Transverse colon (tissue), 4 donors: ENCODE measurements at regions not wholly inside any gene's neighbourhood (a gene's known extent, or its start where the extent isn't known, plus 50 kb on each side); places are given as distances from the start of the nearest gene placed in this dataset.

Experiments used
- DNase-seq: peaks from one replicate; pipeline ENCODE4 v3.0.0-alpha.2; 2019
- H3K27ac ChIP-seq, 4 donors: fragments of 200-600 bp; sonication (generic); 2 replicates each; pipeline ENCODE4 v1.5.1; 2016 to 2018; ENCODE audit warnings: inconsistent platforms in 4 of 4
- H3K27me3 ChIP-seq: fragments of 200-600 bp; sonication (generic); 2 replicates; pipeline ENCODE4 v1.5.1; 2017; ENCODE audit warnings: inconsistent platforms
- H3K36me3 ChIP-seq, 4 donors: fragments of 200-600 bp; sonication (generic); 2 replicates each; pipeline ENCODE4 v1.5.1; 2017 to 2019; ENCODE audit warnings: inconsistent platforms in 4 of 4
- H3K4me1 ChIP-seq, 4 donors: fragments of 200-600 bp; sonication (generic); 2 replicates each; pipeline ENCODE4 v1.5.1; 2017 to 2020; ENCODE audit warnings: inconsistent platforms in 4 of 4
- H3K4me3 ChIP-seq, 4 donors: fragments of 200-600 bp; sonication (generic); 1 replicate in 1 of 4; 2 replicates in 3 of 4; pipeline versions ENCODE4 v1.5.1 to v1.6.1; 2017 to 2019; ENCODE audit warnings: inconsistent platforms in 4 of 4
- H3K9me3 ChIP-seq, 2 donors: fragments of 200-600 bp; sonication (generic); 2 replicates each; pipeline ENCODE4 v1.5.1; 2017 to 2019; ENCODE audit warnings: inconsistent platforms in 2 of 2
- EP300 ChIP-seq: sonication (generic); formaldehyde crosslinking; IDR thresholded peaks from one replicate; pipeline ENCODE4 v1.6.1; 2017; ENCODE audit warnings: antibody characterized with exemption, low read depth
- POLR2A ChIP-seq: fragments of 450-650 bp; IDR thresholded peaks from one replicate; pipeline ENCODE4 v1.6.1; 2016; ENCODE audit warnings: antibody characterized with exemption, mild to moderate bottlenecking, moderate library complexity
- POLR2AphosphoS5 ChIP-seq, 3 donors: sonication (generic); formaldehyde crosslinking; IDR thresholded peaks; one replicate each; pipeline ENCODE4 v1.6.1; 2016; ENCODE audit warnings: antibody characterized with exemption in 3 of 3
- WGBS, 2 donors: methylation state at CpG; one replicate each; pipeline ENCODE4 v1.1.5; 2018; ENCODE audit warnings: low coverage in 1 of 2; 5-methylcytosine and 5-hydroxymethylcytosine counted together
- in situ Hi-C, 4 donors: fragments of 200-750 bp; cut with MboI; loops; one replicate each; pipeline versions ENCODE4 v1.15.0 to v1.15.1; 2017; ENCODE audit warnings: low sequenced_read_pairs in 3 of 4, low pct_ligation_motif_present in 1 of 4, low pct_unique_long_range_greater_than_20kb in 1 of 4
- intact Hi-C: fragments of 100-400 bp; cut with DNase I; formaldehyde crosslinking; loops from one replicate; pipeline ENCODE4 v1.15.1; 2023; ENCODE audit warnings: low total_unique reads
- TF ChIP-seq, protein P1 (sequence below), 5 experiments: fragments of 200-600 bp in 3 of 5; fragments of 450-650 bp in 2 of 5; sonication (generic) in 3 of 5; IDR thresholded peaks; 1 replicate in 2 of 5; 2 replicates in 3 of 5; pipeline ENCODE4 v1.5.1; 2016 to 2017; ENCODE audit warnings: antibody characterized with exemption in 5 of 5, inconsistent platforms in 3 of 5, mild to moderate bottlenecking in 2 of 5, moderate library complexity in 1 of 5

DNA sequence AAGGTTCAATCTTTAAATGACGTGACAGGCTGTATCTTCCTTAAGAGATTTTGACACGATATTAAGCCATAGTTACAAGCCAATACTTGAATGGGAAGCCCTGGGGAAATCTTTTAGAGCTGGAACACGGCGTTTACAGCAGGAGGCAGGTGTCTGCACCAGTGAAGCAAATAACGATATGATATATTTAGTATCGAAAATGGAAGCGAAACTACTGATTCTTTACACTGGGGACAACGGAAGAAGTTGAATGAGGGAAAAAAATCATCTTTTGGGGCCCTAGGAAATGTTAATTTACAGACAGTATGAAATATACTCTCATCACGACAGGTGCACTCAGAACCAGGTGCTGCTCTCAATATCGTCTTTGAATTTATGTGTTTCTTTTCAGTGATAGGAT is 793.9 kb upstream of the PCDH20 start:
- DNase-seq: peak; percentile 8
- in situ Hi-C loops: no loop called here

DNA sequence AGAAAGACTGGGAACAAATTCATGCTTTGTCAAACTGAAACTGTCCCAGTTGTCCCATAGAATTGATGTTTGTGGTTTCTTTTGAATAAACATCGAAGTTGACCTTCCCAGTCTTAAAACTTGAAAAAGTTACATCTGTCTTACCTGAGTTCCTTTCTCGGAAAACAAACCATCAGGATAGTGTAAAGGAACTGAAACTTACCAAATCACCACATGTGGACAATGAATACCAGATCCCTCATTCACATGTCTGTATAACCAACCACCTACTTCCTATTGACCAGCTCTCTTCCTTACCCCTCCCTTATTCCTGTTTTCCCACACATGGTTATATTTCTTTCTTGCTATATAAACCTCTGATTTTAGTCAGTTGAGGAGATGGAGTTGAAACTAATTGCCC is 791.7 kb upstream of the PCDH20 start:
- intact Hi-C loops: no loop called here
- no peaks in the 10 kb centered on the region for H3K36me3 ChIP-seq
- no peak overlapping the region for H3K27ac ChIP-seq
- in situ Hi-C loops: no loop called here
- no peak for DNase-seq
- H3K27me3 ChIP-seq: no peaks in the 10 kb centered on the region
- WGBS, 2 donors: 38 to 73% methylated on average over 1 to 2 of the region's 2 CpGs
- H3K9me3 ChIP-seq: no peaks in the 10 kb centered on the region
- H3K4me3 ChIP-seq: no peak overlapping the region
- TF ChIP-seq POLR2A: no peak
- TF ChIP-seq POLR2AphosphoS5 (IDR thresholded peaks at IDR 0.05): no peak
- TF ChIP-seq, protein P1, sequence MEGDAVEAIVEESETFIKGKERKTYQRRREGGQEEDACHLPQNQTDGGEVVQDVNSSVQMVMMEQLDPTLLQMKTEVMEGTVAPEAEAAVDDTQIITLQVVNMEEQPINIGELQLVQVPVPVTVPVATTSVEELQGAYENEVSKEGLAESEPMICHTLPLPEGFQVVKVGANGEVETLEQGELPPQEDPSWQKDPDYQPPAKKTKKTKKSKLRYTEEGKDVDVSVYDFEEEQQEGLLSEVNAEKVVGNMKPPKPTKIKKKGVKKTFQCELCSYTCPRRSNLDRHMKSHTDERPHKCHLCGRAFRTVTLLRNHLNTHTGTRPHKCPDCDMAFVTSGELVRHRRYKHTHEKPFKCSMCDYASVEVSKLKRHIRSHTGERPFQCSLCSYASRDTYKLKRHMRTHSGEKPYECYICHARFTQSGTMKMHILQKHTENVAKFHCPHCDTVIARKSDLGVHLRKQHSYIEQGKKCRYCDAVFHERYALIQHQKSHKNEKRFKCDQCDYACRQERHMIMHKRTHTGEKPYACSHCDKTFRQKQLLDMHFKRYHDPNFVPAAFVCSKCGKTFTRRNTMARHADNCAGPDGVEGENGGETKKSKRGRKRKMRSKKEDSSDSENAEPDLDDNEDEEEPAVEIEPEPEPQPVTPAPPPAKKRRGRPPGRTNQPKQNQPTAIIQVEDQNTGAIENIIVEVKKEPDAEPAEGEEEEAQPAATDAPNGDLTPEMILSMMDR (IDR thresholded peaks at IDR 0.05): no peak
- no peak for TF ChIP-seq EP300
- H3K4me1 ChIP-seq: no peaks in the 10 kb centered on the region

More for the DNA sequence above, 793.9 kb upstream of the PCDH20 start:
- H3K9me3 ChIP-seq: no peaks in the 10 kb centered on the region
- H3K36me3 ChIP-seq: no peaks in the 10 kb centered on the region
- TF ChIP-seq, protein P1 (IDR thresholded peaks at IDR 0.05): no peak
- no peak for TF ChIP-seq POLR2A
- TF ChIP-seq EP300: no peak
- TF ChIP-seq POLR2AphosphoS5 (IDR thresholded peaks at IDR 0.05): no peak
- peak overlapping the region in 1 of 4 donors; percentile 15 for H3K27ac ChIP-seq
- H3K4me3 ChIP-seq: no peak overlapping the region
- H3K4me1 ChIP-seq: no peaks in the 10 kb centered on the region
- WGBS, 2 donors: 71 to 75% methylated on average over 10 of the region's 10 CpGs
- H3K27me3 ChIP-seq: no peaks in the 10 kb centered on the region
- intact Hi-C loops: no loop called here

- in situ Hi-C loops: no loop called here
Observed at GRCh38 chr13:62206165-62206564, 790.5 kb upstream of the PCDH20 start.

GRCh38 chr13:62205273-62205672 is 789.6 kb upstream of the PCDH20 start:
- H3K4me1 ChIP-seq: no peaks in the 10 kb centered on the region
- H3K4me3 ChIP-seq: no peak overlapping the region
- H3K9me3 ChIP-seq: no peaks in the 10 kb centered on the region
- no peaks in the 10 kb centered on the region for H3K36me3 ChIP-seq
- TF ChIP-seq POLR2AphosphoS5 (IDR thresholded peaks at IDR 0.05) (no peak), POLR2A (no peak), EP300 (no peak)
- TF ChIP-seq, protein P1 (IDR thresholded peaks at IDR 0.05): no peak
- DNase-seq: no peak
- in situ Hi-C loops (no loop called here), intact Hi-C loops (no loop called here)
- H3K27ac ChIP-seq: no peak overlapping the region
- no peaks in the 10 kb centered on the region for H3K27me3 ChIP-seq
- WGBS, 2 donors: 55 to 56% methylated on average over 3 of the region's 3 CpGs

More at GRCh38 chr13:62206165-62206564, 790.5 kb upstream of the PCDH20 start:
- H3K27me3 ChIP-seq: no peaks in the 10 kb centered on the region
- no peak overlapping the region for H3K4me3 ChIP-seq
- TF ChIP-seq POLR2AphosphoS5 (IDR thresholded peaks at IDR 0.05) (no peak), POLR2A (no peak), EP300 (no peak)
- TF ChIP-seq, protein P1 (IDR thresholded peaks at IDR 0.05): no peak
- no peaks in the 10 kb centered on the region for H3K4me1 ChIP-seq
- intact Hi-C loops: no loop called here
- H3K9me3 ChIP-seq: no peaks in the 10 kb centered on the region
- H3K36me3 ChIP-seq: no peaks in the 10 kb centered on the region
- no peak overlapping the region for H3K27ac ChIP-seq
- DNase-seq: no peak
